HEK293 (cell line): ENCODE measurements at regions not wholly inside any gene's neighbourhood (a gene's known extent, or its start where the extent isn't known, plus 50 kb on each side); places are given as distances from the start of the nearest gene placed in this dataset.

Experiments
- SETDB1 ChIP-seq: IDR thresholded peaks from one replicate; pipeline ENCODE4 v1.6.1; 2017; ENCODE audit warnings: mild to moderate bottlenecking, low read length, moderate library complexity, mixed read lengths; ENCODE audit not compliant: insufficient read length
- YY1 ChIP-seq: fragments of 450-650 bp; formaldehyde crosslinking; IDR thresholded peaks from 2 replicates; pipeline ENCODE4 v1.5.1; 2018; ENCODE audit warnings: missing biosample characterization, missing genetic modification characterization
- ZBTB7A ChIP-seq: fragments of 450-650 bp; formaldehyde crosslinking; IDR thresholded peaks from 2 replicates; pipeline ENCODE4 v1.5.1; 2016; ENCODE audit warnings: low read depth, missing biosample characterization, missing genetic modification characterization
- ZNF2 ChIP-seq: fragments of 450-650 bp; formaldehyde crosslinking; IDR thresholded peaks from 2 replicates; pipeline ENCODE4 v1.5.1; 2016; ENCODE audit warnings: missing biosample characterization, missing genetic modification characterization
- ZNF274 ChIP-seq, 2 experiments: fragments of 200-500 bp in 1 of 2; fragments of 450-650 bp in 1 of 2; sonication (Bioruptor generic) in 1 of 2; formaldehyde crosslinking in 1 of 2; IDR thresholded peaks; 2 replicates each; pipeline versions ENCODE4 v1.5.1 to v1.6.1; 2014 to 2016; ENCODE audit warnings: borderline replicate concordance in 1 of 2, inconsistent platforms in 1 of 2, low read length in 1 of 2, missing biosample characterization in 1 of 2, missing genetic modification characterization in 1 of 2
- ZNF366 ChIP-seq: fragments of 450-650 bp; formaldehyde crosslinking; conservative IDR thresholded peaks from 2 replicates; pipeline ENCODE4 v1.5.1; 2016; ENCODE audit warnings: missing biosample characterization, missing genetic modification characterization
- ZNF394 ChIP-seq: fragments of 450-650 bp; formaldehyde crosslinking; IDR thresholded peaks from 2 replicates; pipeline ENCODE4 v1.5.1; 2016; ENCODE audit warnings: missing biosample characterization, missing genetic modification characterization, mild to moderate bottlenecking, moderate library complexity, borderline replicate concordance
- ZNF423 ChIP-seq: fragments of 450-650 bp; formaldehyde crosslinking; IDR thresholded peaks from 2 replicates; pipeline ENCODE4 v1.5.1; 2016; ENCODE audit warnings: missing biosample characterization, missing genetic modification characterization
- ZNF610 ChIP-seq: fragments of 450-650 bp; formaldehyde crosslinking; IDR thresholded peaks from 2 replicates; pipeline ENCODE4 v1.5.1; 2016; ENCODE audit warnings: missing biosample characterization, missing genetic modification characterization, borderline replicate concordance
- TF ChIP-seq, protein P1 (sequence below): fragments of 450-650 bp; formaldehyde crosslinking; IDR thresholded peaks from 2 replicates; pipeline ENCODE4 v1.5.1; 2016; ENCODE audit warnings: missing biosample characterization, missing genetic modification characterization

GRCh38 chr2:217691516-217691915, 311.3 kb downstream of the TNS1 start:
- TF ChIP-seq, protein P1, sequence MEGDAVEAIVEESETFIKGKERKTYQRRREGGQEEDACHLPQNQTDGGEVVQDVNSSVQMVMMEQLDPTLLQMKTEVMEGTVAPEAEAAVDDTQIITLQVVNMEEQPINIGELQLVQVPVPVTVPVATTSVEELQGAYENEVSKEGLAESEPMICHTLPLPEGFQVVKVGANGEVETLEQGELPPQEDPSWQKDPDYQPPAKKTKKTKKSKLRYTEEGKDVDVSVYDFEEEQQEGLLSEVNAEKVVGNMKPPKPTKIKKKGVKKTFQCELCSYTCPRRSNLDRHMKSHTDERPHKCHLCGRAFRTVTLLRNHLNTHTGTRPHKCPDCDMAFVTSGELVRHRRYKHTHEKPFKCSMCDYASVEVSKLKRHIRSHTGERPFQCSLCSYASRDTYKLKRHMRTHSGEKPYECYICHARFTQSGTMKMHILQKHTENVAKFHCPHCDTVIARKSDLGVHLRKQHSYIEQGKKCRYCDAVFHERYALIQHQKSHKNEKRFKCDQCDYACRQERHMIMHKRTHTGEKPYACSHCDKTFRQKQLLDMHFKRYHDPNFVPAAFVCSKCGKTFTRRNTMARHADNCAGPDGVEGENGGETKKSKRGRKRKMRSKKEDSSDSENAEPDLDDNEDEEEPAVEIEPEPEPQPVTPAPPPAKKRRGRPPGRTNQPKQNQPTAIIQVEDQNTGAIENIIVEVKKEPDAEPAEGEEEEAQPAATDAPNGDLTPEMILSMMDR (tag by site-specific recombination) = no peak
- TF ChIP-seq ZNF394 (tag by site-specific recombination) (no peak), ZNF2 (no peak), YY1 (tag by site-specific recombination) (no peak), ZNF610 (tag by site-specific recombination) (no peak), ZNF423 (tag by site-specific recombination) (no peak), ZNF274 (IDR thresholded peaks at IDR 0.05; ENCODE audit: low read length) (no peak), ZNF274 (tag by site-specific recombination; IDR thresholded peaks at IDR 0.05; ENCODE audit: borderline replicate concordance) (no peak), ZBTB7A (tag by site-specific recombination) (no peak), ZNF366 (tag by site-specific recombination) (no peak), SETDB1 (no peak)
